ENCODE measurements at regions not wholly inside any gene's neighbourhood (a gene's known extent, or its start where the extent isn't known, plus 50 kb on each side); places are given as distances from the start of the nearest gene placed in this dataset.

DNA sequence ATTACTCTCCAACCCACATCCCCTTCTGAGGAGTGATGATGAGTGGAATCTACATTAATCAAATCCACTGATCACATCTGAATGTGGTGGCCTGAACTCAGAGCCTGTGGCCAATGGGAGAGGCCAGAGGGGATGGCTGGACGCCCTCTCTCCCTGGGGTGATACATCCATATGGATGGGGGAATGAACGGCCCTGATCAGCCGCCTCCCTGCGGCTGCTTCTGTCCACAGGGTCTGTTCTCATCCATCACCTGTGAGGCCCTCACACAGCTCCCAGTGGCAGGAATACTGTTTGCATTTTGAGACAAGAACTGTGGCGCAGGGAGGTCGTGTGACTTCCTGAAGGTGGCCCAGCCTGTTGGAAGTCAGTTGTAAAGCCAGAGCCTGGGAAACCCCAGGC, 78.3 kb upstream of the SHISAL1 start:
- no peaks in the 10 kb centered on the region for H3K9me1 ChIP-seq (ENCODE audit: control insufficient read depth, extremely low read depth, insufficient read depth, low read length)
- no peaks in the 10 kb centered on the region for H3K79me2 ChIP-seq (ENCODE audit: control insufficient read depth, insufficient read depth, low read length)
- H2AFZ ChIP-seq (ENCODE audit: control insufficient read depth, low read length) = no peak overlapping the region
- no peak for DNase-seq (ENCODE audit: low read depth, low spot score)
- no peak for FAIRE-seq
- peaks cover 15% of the 10 kb centered on the region for H3K27me3 ChIP-seq (ENCODE audit: control insufficient read depth, extremely low read depth, insufficient read depth, low read length)
- H3K4me3 ChIP-seq (ENCODE audit: control insufficient read depth in 2 of 3, extremely low read depth in 1 of 3, insufficient read depth in 2 of 3, low read depth in 1 of 3, low read length in 3 of 3) = no peak overlapping the region
- H3K9me3 ChIP-seq (ENCODE audit: control insufficient read depth, low read depth, low read length) = no peaks in the 10 kb centered on the region
- H3K4me2 ChIP-seq (ENCODE audit: control insufficient read depth, extremely low read depth, insufficient read depth, low read depth, low read length) = no peak overlapping the region
- H4K20me1 ChIP-seq (ENCODE audit: control insufficient read depth, extremely low read depth, insufficient read depth, low read length) = no peaks in the 10 kb centered on the region
- dilution Hi-C loops (cut with MboI; ENCODE audit: extremely low pct_ligation_motif_present, low sequenced_read_pairs) = no loop called here
- no peak overlapping the region for H3K27ac ChIP-seq (ENCODE audit: control insufficient read depth, insufficient read depth, low read length)
- H3K9ac ChIP-seq (ENCODE audit: control insufficient read depth, extremely low read depth, insufficient read depth, low read length) = no peak overlapping the region
- no peak for TF ChIP-seq EZH2 (IDR thresholded peaks at IDR 0.05; ENCODE audit: low read length)
- TF ChIP-seq, protein P1, sequence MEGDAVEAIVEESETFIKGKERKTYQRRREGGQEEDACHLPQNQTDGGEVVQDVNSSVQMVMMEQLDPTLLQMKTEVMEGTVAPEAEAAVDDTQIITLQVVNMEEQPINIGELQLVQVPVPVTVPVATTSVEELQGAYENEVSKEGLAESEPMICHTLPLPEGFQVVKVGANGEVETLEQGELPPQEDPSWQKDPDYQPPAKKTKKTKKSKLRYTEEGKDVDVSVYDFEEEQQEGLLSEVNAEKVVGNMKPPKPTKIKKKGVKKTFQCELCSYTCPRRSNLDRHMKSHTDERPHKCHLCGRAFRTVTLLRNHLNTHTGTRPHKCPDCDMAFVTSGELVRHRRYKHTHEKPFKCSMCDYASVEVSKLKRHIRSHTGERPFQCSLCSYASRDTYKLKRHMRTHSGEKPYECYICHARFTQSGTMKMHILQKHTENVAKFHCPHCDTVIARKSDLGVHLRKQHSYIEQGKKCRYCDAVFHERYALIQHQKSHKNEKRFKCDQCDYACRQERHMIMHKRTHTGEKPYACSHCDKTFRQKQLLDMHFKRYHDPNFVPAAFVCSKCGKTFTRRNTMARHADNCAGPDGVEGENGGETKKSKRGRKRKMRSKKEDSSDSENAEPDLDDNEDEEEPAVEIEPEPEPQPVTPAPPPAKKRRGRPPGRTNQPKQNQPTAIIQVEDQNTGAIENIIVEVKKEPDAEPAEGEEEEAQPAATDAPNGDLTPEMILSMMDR (optimal IDR thresholded peaks at IDR 0.05 in 1 of 3, IDR thresholded peaks at IDR 0.05 in 1 of 3, conservative IDR thresholded peaks at IDR 0.05 in 1 of 3; ENCODE audit: extremely low read depth in 1 of 3, insufficient read depth in 2 of 3, low read length in 3 of 3) = no peak
- no peaks in the 10 kb centered on the region for H3K36me3 ChIP-seq (ENCODE audit: control insufficient read depth in 2 of 2, extremely low read depth in 1 of 2, insufficient read depth in 2 of 2, low read length in 2 of 2)
- peaks cover 19% of the 10 kb centered on the region for H3K4me1 ChIP-seq (ENCODE audit: control insufficient read depth, extremely low read depth, insufficient read depth, low read length)

- DNase-seq (ENCODE audit: low read depth, low spot score) = no peak
- TF ChIP-seq, protein P1 (optimal IDR thresholded peaks at IDR 0.05 in 1 of 3, IDR thresholded peaks at IDR 0.05 in 1 of 3, conservative IDR thresholded peaks at IDR 0.05 in 1 of 3; ENCODE audit: extremely low read depth in 1 of 3, insufficient read depth in 2 of 3, low read length in 3 of 3) = no peak
- no peak for TF ChIP-seq EZH2 (IDR thresholded peaks at IDR 0.05; ENCODE audit: low read length)
- Histone ChIP-seq H4K20me1 (ENCODE audit: control insufficient read depth, extremely low read depth, insufficient read depth, low read length) (no peaks in the 10 kb centered on the region), H3K27me3 (ENCODE audit: control insufficient read depth, extremely low read depth, insufficient read depth, low read length) (peaks cover 15% of the 10 kb centered on the region), H3K4me3 (ENCODE audit: control insufficient read depth in 2 of 3, extremely low read depth in 1 of 3, insufficient read depth in 2 of 3, low read depth in 1 of 3, low read length in 3 of 3) (no peak overlapping the region), H3K27ac (ENCODE audit: control insufficient read depth, insufficient read depth, low read length) (no peak overlapping the region), H3K36me3 (ENCODE audit: control insufficient read depth in 2 of 2, extremely low read depth in 1 of 2, insufficient read depth in 2 of 2, low read length in 2 of 2) (no peaks in the 10 kb centered on the region), H3K9ac (ENCODE audit: control insufficient read depth, extremely low read depth, insufficient read depth, low read length) (no peak overlapping the region), H2AFZ (ENCODE audit: control insufficient read depth, low read length) (no peak overlapping the region), H3K4me1 (ENCODE audit: control insufficient read depth, extremely low read depth, insufficient read depth, low read length) (peaks cover 15% of the 10 kb centered on the region), H3K4me2 (ENCODE audit: control insufficient read depth, extremely low read depth, insufficient read depth, low read depth, low read length) (no peak overlapping the region), H3K9me3 (ENCODE audit: control insufficient read depth, low read depth, low read length) (no peaks in the 10 kb centered on the region), H3K79me2 (ENCODE audit: control insufficient read depth, insufficient read depth, low read length) (no peaks in the 10 kb centered on the region), H3K9me1 (ENCODE audit: control insufficient read depth, extremely low read depth, insufficient read depth, low read length) (no peaks in the 10 kb centered on the region)
- FAIRE-seq = no peak
- dilution Hi-C loops (cut with MboI; ENCODE audit: extremely low pct_ligation_motif_present, low sequenced_read_pairs) = no loop called here
Observed at GRCh38 chr22:44390613-44390970, 77.8 kb upstream of the SHISAL1 start.
